ENCODE measurements at regions not wholly inside any gene's neighbourhood (a gene's known extent, or its start where the extent isn't known, plus 50 kb on each side); places are given as distances from the start of the nearest gene placed in this dataset.

GRCh38 chr17:21542991-21543390 is 149.3 kb upstream of the KCNJ18 start:
- TF ChIP-seq CTCF (conservative IDR thresholded peaks at IDR 0.05) (no peak), ZFX (IDR thresholded peaks at IDR 0.05) (no peak)
